Spleen (tissue), 7 donors: ENCODE measurements at regions not wholly inside any gene's neighbourhood (a gene's known extent, or its start where the extent isn't known, plus 50 kb on each side); places are given as distances from the start of the nearest gene placed in this dataset.

Source experiments
- CTCF ChIP-seq, 11 experiments: fragments of 200-600 bp in 7 of 11; fragments of 450-650 bp in 4 of 11; sonication (generic) in 4 of 11; IDR thresholded peaks in 8 of 11; conservative IDR thresholded peaks in 3 of 11; 1 replicate in 7 of 11; 2 replicates in 4 of 11; pipeline versions ENCODE4 v1.4.0 to v1.8.0; 2016 to 2021; ENCODE audit warnings: antibody characterized with exemption in 11 of 11, inconsistent platforms in 4 of 11, mild to moderate bottlenecking in 1 of 11
- POLR2A ChIP-seq, 3 donors: fragments of 450-650 bp; IDR thresholded peaks; one replicate each; pipeline ENCODE4 v1.5.1; 2017; ENCODE audit warnings: antibody characterized with exemption in 3 of 3, mild to moderate bottlenecking in 1 of 3
- POLR2AphosphoS5 ChIP-seq, 3 donors: sonication (generic); formaldehyde crosslinking; IDR thresholded peaks; one replicate each; pipeline ENCODE4 v1.5.1; 2017; ENCODE audit warnings: antibody characterized with exemption in 3 of 3
- donor health status: DM: no; HTN: no; CAD: no; lungs with moderate emphysema.
- donor health status: DM: no; HTN: no; CAD: no.
- donor health status: DM: no; HTN: no; CAD: no.

- TF ChIP-seq CTCF (IDR thresholded peaks at IDR 0.05 in 8 of 11, conservative IDR thresholded peaks at IDR 0.05 in 3 of 11), result no peak
- TF ChIP-seq POLR2AphosphoS5 (IDR thresholded peaks at IDR 0.05), result no peak
- TF ChIP-seq POLR2A (IDR thresholded peaks at IDR 0.05), result no peak
Measured at GRCh38 chr9:118029425-118029824, 325.2 kb downstream of the TLR4 start.
